ENCODE measurements at regions not wholly inside any gene's neighbourhood (a gene's known extent, or its start where the extent isn't known, plus 50 kb on each side); places are given as distances from the start of the nearest gene placed in this dataset.

DNA sequence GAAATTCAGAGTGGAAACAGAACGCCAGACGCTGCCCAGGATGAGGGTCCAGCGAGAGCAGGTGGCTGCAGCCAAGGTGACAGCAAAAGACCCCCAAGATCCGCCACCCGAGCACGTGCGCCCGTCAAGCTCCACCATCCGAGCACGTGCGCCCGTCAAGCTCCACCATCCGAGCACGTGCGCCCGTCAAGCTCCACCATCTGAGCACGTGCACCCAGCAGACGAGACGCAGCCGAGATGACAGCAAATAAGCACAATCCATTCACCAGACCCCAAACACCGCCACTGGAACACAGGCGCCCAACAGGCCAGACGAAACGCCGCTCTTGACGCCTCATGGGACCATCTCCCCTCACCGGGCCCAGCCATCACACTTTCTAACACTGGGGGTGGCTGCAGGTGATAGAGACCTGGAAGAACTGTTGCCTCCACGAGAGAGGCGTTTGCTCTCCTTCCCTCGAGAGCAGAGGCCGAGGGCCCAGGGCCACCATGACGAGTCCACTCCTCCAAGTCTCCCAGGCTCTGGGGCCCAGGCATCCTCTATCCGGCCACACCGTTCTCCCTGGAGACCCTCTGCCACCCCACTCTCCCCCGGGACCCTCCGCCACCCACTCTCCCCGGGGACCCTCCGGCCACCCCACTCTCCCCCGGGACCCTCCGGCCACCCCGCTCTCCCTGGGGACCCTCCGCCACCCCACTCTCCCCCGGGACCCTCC is 62.1 kb upstream of the GALNT9 start:
- no peaks in the 10 kb centered on the region for H3K4me1 ChIP-seq (ENCODE audit: low read depth)
- no peaks in the 10 kb centered on the region for H3K36me3 ChIP-seq
- H3K4me3 ChIP-seq, result no peak overlapping the region
- peaks cover 49% of the 10 kb centered on the region for H3K27me3 ChIP-seq
- H3K27ac ChIP-seq, result no peak overlapping the region
- DNase-seq (ENCODE audit: low read depth in 1 of 2, low spot score in 1 of 2), result no peak
- no peak for TF ChIP-seq CTCF (IDR thresholded peaks at IDR 0.05; ENCODE audit: low read depth, low read length)
- H3K9me3 ChIP-seq (ENCODE audit: low read depth), result no peaks in the 10 kb centered on the region

- H3K4me1 ChIP-seq (ENCODE audit: low read depth), result no peaks in the 10 kb centered on the region
- no peak for DNase-seq (ENCODE audit: low read depth in 1 of 2, low spot score in 1 of 2)
- H3K4me3 ChIP-seq, result no peak overlapping the region
- H3K9me3 ChIP-seq (ENCODE audit: low read depth), result no peaks in the 10 kb centered on the region
- H3K36me3 ChIP-seq, result no peaks in the 10 kb centered on the region
- no peak overlapping the region for H3K27ac ChIP-seq
- TF ChIP-seq CTCF (IDR thresholded peaks at IDR 0.05; ENCODE audit: low read depth, low read length), result no peak
- peaks cover 49% of the 10 kb centered on the region for H3K27me3 ChIP-seq
Observed at GRCh38 chr12:132390287-132391076, 61.1 kb upstream of the GALNT9 start.

DNA sequence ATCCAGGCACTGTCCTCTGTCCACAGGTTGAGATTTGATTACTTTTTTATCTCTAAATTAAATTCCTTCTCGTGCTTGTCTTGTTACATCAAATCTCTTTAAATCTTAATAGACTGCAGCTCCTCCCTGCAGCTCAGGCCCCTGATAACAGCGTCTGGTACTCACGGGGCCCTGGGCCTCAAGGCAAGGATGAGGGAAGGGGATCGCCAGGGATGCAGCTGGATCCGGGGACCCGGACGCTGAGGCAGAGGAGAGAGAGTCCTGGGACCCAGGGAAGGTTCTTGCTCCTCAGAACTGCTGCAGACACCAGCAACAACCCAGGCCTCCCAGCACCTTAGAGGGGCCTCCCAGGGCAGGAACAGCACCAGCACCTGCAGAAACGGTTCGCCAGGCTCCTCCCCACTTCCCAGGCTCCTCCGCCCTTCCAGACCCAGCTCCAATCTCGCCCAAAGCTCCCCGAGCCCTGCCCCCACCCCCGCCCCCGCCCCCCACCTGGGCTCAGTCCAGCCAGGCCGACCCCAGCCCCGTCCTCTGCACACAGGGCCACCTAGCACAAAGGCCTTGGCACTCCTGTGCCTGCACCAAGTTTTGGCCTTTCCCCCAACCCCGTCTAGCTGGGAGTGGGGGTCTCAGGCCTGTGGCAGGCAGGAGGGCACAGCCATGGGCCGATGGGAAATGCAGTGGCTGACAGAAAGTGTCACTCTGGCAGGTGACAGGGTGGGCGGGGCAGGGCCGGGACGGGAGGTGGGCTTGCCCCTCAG is 60.3 kb upstream of the GALNT9 start:
- Histone ChIP-seq H3K4me3 (no peak overlapping the region), H3K27ac (no peak overlapping the region), H3K27me3 (peaks cover 51% of the 10 kb centered on the region), H3K36me3 (no peaks in the 10 kb centered on the region), H3K9me3 (ENCODE audit: low read depth) (no peaks in the 10 kb centered on the region), H3K4me1 (ENCODE audit: low read depth) (no peaks in the 10 kb centered on the region)
- DNase-seq (ENCODE audit: low read depth in 1 of 2, low spot score in 1 of 2), result no peak
- no peak for TF ChIP-seq CTCF (IDR thresholded peaks at IDR 0.05; ENCODE audit: low read depth, low read length)

DNA sequence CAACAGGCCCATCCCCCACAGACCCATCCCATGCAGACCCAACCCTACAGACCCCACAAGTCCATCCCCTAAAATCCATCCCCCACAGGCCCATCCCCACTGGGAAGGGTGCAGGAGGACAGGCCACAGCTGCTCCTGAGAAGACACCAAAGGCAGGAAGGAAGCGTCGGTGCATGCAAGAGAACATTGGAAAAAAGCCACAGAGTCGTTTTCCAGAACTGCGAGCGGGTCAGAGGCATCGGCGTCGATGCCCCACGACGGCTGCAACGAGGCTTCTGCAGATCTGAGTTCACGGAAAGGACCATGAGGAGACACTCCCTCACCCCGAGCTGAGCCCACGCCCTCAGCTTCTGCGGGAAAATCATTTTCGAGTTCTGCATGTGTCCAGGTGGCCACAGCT is 59.6 kb upstream of the GALNT9 start:
- Histone ChIP-seq H3K4me3 (no peak overlapping the region), H3K27ac (no peak overlapping the region), H3K9me3 (ENCODE audit: low read depth) (no peaks in the 10 kb centered on the region), H3K27me3 (peaks cover 52% of the 10 kb centered on the region), H3K36me3 (no peaks in the 10 kb centered on the region), H3K4me1 (ENCODE audit: low read depth) (no peaks in the 10 kb centered on the region)
- no peak for DNase-seq (ENCODE audit: low read depth in 1 of 2, low spot score in 1 of 2)
- TF ChIP-seq CTCF (IDR thresholded peaks at IDR 0.05; ENCODE audit: low read depth, low read length), result no peak

GRCh38 chr12:132388379-132389015 is 59.1 kb upstream of the GALNT9 start:
- Histone ChIP-seq H3K36me3 (no peaks in the 10 kb centered on the region), H3K27me3 (peaks cover 58% of the 10 kb centered on the region), H3K27ac (no peak overlapping the region), H3K9me3 (ENCODE audit: low read depth) (no peaks in the 10 kb centered on the region), H3K4me3 (no peak overlapping the region), H3K4me1 (ENCODE audit: low read depth) (no peaks in the 10 kb centered on the region)
- DNase-seq (ENCODE audit: low read depth in 1 of 2, low spot score in 1 of 2), result no peak
- TF ChIP-seq CTCF (IDR thresholded peaks at IDR 0.05; ENCODE audit: low read depth, low read length), result no peak

Data from cardiac muscle cell (in vitro differentiated cells and primary cell).